AG09319 (cell line): ENCODE measurements at regions not wholly inside any gene's neighbourhood (a gene's known extent, or its start where the extent isn't known, plus 50 kb on each side); places are given as distances from the start of the nearest gene placed in this dataset.

Experiments used
- DNase-seq: peaks from one replicate; pipeline ENCODE4 v3.0.0-alpha.2; 2010; ENCODE audit warnings: low read depth; ENCODE audit errors: extremely low read depth
- CTCF ChIP-seq: IDR thresholded peaks from 2 replicates; pipeline ENCODE4 v1.5.1; 2011; ENCODE audit warnings: low read depth, mild to moderate bottlenecking, inconsistent platforms, low read length, moderate library complexity

- DNase-seq = no peak
- TF ChIP-seq CTCF = no peak
These were observed 125.8 kb upstream of the NXT1 start for GRCh38 chr20:23224806-23225205.

- no peak for TF ChIP-seq CTCF
- DNase-seq = no peak
These were observed 126.5 kb upstream of the NXT1 start for GRCh38 chr20:23223908-23224580.

GRCh38 chr20:23222531-23223200 is 127.9 kb upstream of the NXT1 start:
- no peak for TF ChIP-seq CTCF
- no peak for DNase-seq

GRCh38 chr20:23217023-23217422 is 130.9 kb upstream of the CD93 start:
- TF ChIP-seq CTCF = no peak
- DNase-seq = no peak

GRCh38 chr20:23215344-23215995 is 129.3 kb upstream of the CD93 start:
- no peak for TF ChIP-seq CTCF
- no peak for DNase-seq

- no peak for DNase-seq
- TF ChIP-seq CTCF = no peak
These were observed 128.8 kb upstream of the CD93 start for GRCh38 chr20:23214903-23215302.

GRCh38 chr20:23212464-23212995 is 126.4 kb upstream of the CD93 start:
- no peak for DNase-seq
- no peak for TF ChIP-seq CTCF
